Stimulated activated CD8-positive, alpha-beta memory T cell treated with anti-CD3 and anti-CD28 coated beads, Interleukin-7, amount 100 ng/mL, for 48 hours (primary cell): ENCODE measurements at regions not wholly inside any gene's neighbourhood (a gene's known extent, or its start where the extent isn't known, plus 50 kb on each side); places are given as distances from the start of the nearest gene placed in this dataset.

Experiments
- DNase-seq, 2 donors: peaks; one replicate each; pipeline ENCODE4 v3.0.0-alpha.2; 2020; ENCODE audit warnings: low read depth in 1 of 2; ENCODE audit errors: extremely low read depth in 1 of 2

GRCh38 chr11:127678631-127679030, 678.1 kb upstream of the KIRREL3 start:
- no peak for DNase-seq

- DNase-seq, result no peak
Measured at GRCh38 chr11:127677660-127678425, 677.3 kb upstream of the KIRREL3 start.

GRCh38 chr11:127675581-127675980, 675.0 kb upstream of the KIRREL3 start:
- DNase-seq, result no peak

GRCh38 chr11:127674754-127675153, 674.2 kb upstream of the KIRREL3 start:
- DNase-seq, result no peak

DNA sequence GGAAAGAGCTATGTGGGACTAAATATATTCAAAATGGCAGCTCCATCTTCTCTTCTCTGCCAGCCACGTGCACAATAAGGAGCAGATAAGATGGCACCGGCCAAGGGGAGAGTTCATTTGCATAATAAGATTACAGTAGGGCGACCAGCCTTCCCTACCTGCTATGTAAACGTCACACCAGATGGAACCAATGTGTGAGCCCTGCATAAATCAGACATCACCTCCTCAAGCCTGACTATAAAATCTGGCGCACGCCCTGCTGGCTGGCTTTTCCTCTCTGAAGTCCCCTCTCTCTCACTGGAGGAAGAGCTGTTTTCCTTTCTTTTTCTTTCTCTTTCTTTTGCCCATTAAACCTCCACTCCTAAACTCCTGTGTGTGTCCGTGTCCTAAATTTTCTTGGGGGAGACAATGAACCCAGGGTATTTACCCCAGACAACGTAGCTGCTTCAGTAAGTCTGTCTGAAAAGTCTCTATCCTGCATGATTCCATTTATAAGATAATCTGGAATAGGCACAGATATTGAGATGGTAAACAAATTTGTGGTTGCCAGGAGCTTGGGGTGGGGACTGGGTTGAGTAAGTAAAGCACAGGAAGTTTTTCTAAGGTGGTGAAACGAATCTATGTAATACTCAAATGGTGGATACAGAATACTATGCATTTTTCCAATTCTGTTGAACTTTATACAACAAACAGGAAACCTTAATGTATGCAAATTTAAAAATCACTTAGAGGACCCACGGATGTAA, 670.0 kb upstream of the KIRREL3 start:
- no peak for DNase-seq

- DNase-seq, result no peak
Measured at GRCh38 chr11:127656116-127656836, 655.7 kb upstream of the KIRREL3 start.

- DNase-seq, result no peak
Measured at GRCh38 chr11:127653076-127653475, 652.5 kb upstream of the KIRREL3 start.

GRCh38 chr11:127651888-127652221, 651.3 kb upstream of the KIRREL3 start:
- no peak for DNase-seq

GRCh38 chr11:127651175-127651887, 650.8 kb upstream of the KIRREL3 start:
- no peak for DNase-seq

- DNase-seq, result no peak
Measured at GRCh38 chr11:127649958-127650357, 649.4 kb upstream of the KIRREL3 start.

DNA sequence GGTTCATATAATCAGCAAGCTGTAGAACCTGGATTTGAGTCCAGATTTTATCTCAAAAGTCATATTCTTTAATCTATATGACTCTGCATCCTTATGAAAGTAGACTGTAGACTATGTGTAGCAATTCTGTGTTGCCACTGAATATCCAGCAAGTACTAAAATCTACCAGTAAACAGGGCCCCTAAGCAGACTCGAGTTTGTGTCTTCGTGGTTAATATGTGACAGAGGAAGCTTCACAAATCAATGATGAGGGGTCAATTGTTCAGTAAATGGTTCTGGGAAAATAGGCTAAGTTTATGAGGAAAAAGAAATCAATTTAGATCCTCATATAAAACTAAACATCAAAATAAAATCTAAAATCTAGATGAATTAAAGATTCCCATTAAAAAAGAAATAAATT, 648.5 kb upstream of the KIRREL3 start:
- no peak for DNase-seq

DNA sequence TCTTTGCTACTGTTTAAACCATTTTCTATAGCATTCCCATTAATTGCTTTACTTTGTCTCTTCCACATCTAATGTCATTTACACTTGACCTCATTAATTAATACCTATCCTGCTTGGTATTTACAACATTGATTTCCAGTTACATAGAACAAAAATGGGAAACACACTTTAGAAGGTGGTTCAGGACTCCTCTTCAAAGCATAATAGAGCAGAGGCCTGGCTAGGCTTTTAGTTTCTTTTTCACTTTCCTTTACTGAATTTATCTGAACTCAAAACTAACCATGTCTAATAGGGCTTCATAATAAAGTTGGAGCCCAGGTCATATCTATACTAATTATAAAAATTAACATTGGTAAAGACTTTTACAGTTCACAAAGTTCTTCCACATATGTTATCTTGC, 648.0 kb upstream of the KIRREL3 start:
- DNase-seq, result no peak

- no peak for DNase-seq
Measured at GRCh38 chr11:127644366-127644765, 643.8 kb upstream of the KIRREL3 start.

DNA sequence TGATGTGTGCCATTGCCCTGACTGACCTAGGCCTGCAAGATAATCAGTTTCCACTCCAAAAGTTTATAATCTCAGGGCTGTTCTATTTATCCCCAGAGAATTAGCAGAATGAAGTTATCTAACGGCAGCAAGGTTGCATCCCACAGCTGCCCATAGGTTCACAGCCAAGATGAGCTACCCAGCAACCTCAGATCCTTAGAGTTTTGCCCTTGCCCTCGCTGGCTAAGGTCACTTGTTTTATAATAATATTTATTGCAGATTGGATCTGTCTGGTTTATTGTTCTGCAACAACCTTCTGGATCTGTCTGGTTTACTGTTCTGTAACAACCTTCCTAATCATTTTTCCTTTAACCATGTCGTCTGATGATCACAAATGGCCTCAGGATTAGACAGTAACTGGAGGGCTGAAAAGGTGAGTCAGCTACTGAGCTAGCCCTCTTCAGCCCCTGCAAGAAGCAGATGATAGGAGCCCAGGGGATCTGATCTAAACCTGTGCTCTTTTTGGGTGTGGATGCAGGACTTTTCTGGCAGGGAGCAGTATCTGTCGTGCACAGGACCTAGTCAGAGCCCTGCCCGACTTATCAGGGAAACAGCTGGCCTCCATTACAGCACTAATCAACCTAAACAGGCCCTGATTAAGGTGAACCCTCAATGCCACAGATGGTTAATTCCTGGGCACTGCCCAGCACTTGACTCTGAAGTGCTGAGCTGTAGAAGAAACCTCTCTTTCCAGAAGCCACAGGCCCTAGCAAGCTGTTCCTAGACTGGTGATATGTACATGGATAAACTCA, 642.9 kb upstream of the KIRREL3 start:
- DNase-seq, result no peak

GRCh38 chr11:127640561-127641451, 640.2 kb upstream of the KIRREL3 start:
- no peak for DNase-seq

- no peak for DNase-seq
Measured at GRCh38 chr11:127639916-127640315, 639.3 kb upstream of the KIRREL3 start.

DNA sequence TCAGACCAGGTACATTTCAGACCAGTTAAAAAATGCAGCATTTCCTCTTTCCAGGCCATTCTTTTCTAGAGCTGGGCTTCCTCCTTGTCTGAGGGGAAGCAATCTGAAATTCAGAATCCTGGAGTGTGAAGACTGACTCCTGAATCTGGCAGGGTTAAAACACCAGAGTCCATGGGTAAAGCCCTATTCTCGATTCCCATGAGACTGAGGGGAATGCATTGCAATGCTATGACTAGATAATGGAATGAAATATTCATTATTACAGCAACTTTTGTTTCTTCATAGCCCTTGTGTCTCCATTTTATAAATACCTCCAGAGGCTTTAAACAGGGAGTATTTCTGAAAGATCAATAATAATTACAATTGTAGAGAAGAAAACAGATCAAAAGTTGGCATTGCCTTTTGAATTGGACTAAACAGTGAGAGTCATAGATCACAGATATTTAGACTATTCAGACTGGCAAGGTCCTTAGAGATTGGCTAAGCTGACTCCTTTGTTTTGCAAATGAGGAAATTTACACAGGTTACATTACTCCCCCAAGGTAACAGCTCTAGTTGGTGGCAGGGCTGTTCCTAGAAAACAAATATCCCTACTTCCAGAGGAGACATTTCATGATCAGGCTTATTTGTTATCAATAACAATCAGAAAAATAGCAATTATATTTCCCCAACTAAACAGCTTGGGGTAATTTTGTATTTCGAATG, 632.6 kb upstream of the KIRREL3 start:
- DNase-seq, result no peak

GRCh38 chr11:127632546-127632945, 632.0 kb upstream of the KIRREL3 start:
- DNase-seq, result no peak

DNA sequence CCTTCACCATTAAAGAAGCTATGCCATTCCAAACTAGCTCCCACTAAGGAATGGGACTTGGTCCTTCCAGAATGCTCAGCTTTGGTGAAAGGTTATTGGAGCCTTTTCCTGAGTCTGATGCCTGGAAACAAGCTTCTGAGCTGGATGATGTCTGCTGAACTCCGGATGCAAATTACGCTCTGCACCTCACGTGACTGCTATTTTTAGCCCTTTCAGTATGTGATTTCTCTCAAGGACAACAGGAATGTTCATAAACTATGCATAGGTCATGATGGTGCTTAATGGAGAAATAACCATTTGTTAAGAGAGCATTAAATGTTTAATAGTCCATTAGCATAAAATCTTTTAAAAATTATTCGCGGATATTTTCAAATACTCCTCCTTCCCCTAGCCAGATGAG, 631.4 kb upstream of the KIRREL3 start:
- no peak for DNase-seq
